ENCODE measurements at regions not wholly inside any gene's neighbourhood (a gene's known extent, or its start where the extent isn't known, plus 50 kb on each side); places are given as distances from the start of the nearest gene placed in this dataset.

- Histone ChIP-seq H3K36me3 (no peaks in the 10 kb centered on the region), H3K4me1 (no peaks in the 10 kb centered on the region), H3K4me3 (no peak overlapping the region), H3K27me3 (replicated peaks in 1 of 7) (no peaks in the 10 kb centered on the region), H3K27ac (no peak overlapping the region), H3K9me3 (peaks cover 0 to 39% (median 23%) of the 10 kb centered on the region in 8 donors)
- TF ChIP-seq POLR2AphosphoS5 (IDR thresholded peaks at IDR 0.05), result no peak
- TF ChIP-seq POLR2A (IDR thresholded peaks at IDR 0.05), result no peak
- TF ChIP-seq CTCF (IDR thresholded peaks at IDR 0.05 in 8 of 11, conservative IDR thresholded peaks at IDR 0.05 in 3 of 11), result no peak
- 89 to 94% (median 92%) methylated on average over 4 to 20 of the region's 20 CpGs for WGBS, 5 donors
- intact Hi-C loops (cut with DNase I; ENCODE audit: low total_unique reads), result no loop called here
- DNase-seq, result no peak
Measured at GRCh38 chr11:97667057-97667456, 1277.2 kb downstream of the JRKL start.

- H3K27me3 ChIP-seq (replicated peaks in 1 of 7), result no peaks in the 10 kb centered on the region
- no peak overlapping the region for H3K4me3 ChIP-seq
- no peaks in the 10 kb centered on the region for H3K4me1 ChIP-seq
- intact Hi-C loops (cut with DNase I; ENCODE audit: low total_unique reads), result no loop called here
- no peaks in the 10 kb centered on the region for H3K36me3 ChIP-seq
- no peak for DNase-seq
- no peak overlapping the region for H3K27ac ChIP-seq
- peaks cover 0 to 15% (median 9%) of the 10 kb centered on the region in 8 donors for H3K9me3 ChIP-seq
- TF ChIP-seq CTCF (IDR thresholded peaks at IDR 0.05 in 8 of 11, conservative IDR thresholded peaks at IDR 0.05 in 3 of 11) (no peak), POLR2AphosphoS5 (IDR thresholded peaks at IDR 0.05) (no peak), POLR2A (IDR thresholded peaks at IDR 0.05) (no peak)
- 55 to 68% (median 61%) methylated on average over 2 of the region's 2 CpGs for WGBS, 5 donors
Measured at GRCh38 chr11:97683733-97684132, 1293.9 kb downstream of the JRKL start.

GRCh38 chr11:97684486-97685439, 1295.0 kb downstream of the JRKL start:
- Histone ChIP-seq H3K4me3 (no peak overlapping the region), H3K4me1 (no peaks in the 10 kb centered on the region), H3K27ac (no peak overlapping the region), H3K27me3 (replicated peaks in 1 of 7) (no peaks in the 10 kb centered on the region), H3K9me3 (peaks cover 0 to 14% (median 1%) of the 10 kb centered on the region in 8 donors), H3K36me3 (no peaks in the 10 kb centered on the region)
- TF ChIP-seq CTCF (IDR thresholded peaks at IDR 0.05 in 8 of 11, conservative IDR thresholded peaks at IDR 0.05 in 3 of 11) (no peak), POLR2A (IDR thresholded peaks at IDR 0.05) (no peak)
- intact Hi-C loops (cut with DNase I; ENCODE audit: low total_unique reads), result no loop called here
- 69 to 87% (median 73%) methylated on average over 5 of the region's 5 CpGs for WGBS, 5 donors
- DNase-seq, result no peak

- Histone ChIP-seq H3K36me3 (no peaks in the 10 kb centered on the region), H3K27ac (no peak overlapping the region), H3K27me3 (replicated peaks in 1 of 7) (no peaks in the 10 kb centered on the region), H3K9me3 (peaks cover 0 to 15% (median 0%) of the 10 kb centered on the region in 8 donors), H3K4me3 (no peak overlapping the region), H3K4me1 (no peaks in the 10 kb centered on the region)
- DNase-seq, result no peak
- 69 to 87% (median 80%) methylated on average over 2 of the region's 2 CpGs for WGBS, 5 donors
- no peak for TF ChIP-seq POLR2A (IDR thresholded peaks at IDR 0.05)
- no peak for TF ChIP-seq POLR2AphosphoS5 (IDR thresholded peaks at IDR 0.05)
- TF ChIP-seq CTCF (IDR thresholded peaks at IDR 0.05 in 8 of 11, conservative IDR thresholded peaks at IDR 0.05 in 3 of 11), result no peak
- intact Hi-C loops (cut with DNase I; ENCODE audit: low total_unique reads), result no loop called here
Measured at GRCh38 chr11:97685695-97686094, 1295.9 kb downstream of the JRKL start.
